A673 (cell line): ENCODE measurements at regions not wholly inside any gene's neighbourhood (a gene's known extent, or its start where the extent isn't known, plus 50 kb on each side); places are given as distances from the start of the nearest gene placed in this dataset.

Source experiments
- BruUV-seq: library from RNA; stranded (reverse); fragments of 400-500 nt; replicated peaks from 2 replicates; lab custom pipeline; 2021; lab: Mats Ljungman, UMichigan
- CTCF ChIA-PET: fragments of 300-600 bp; sonication (Branson Sonifier 250); formaldehyde crosslinking; loops from one replicate; lab custom pipeline; 2022; ENCODE audit warnings: antibody characterized with exemption; lab: Charles Lee
- POLR2A ChIA-PET: fragments of 300-600 bp; sonication (Branson Sonifier 250); formaldehyde crosslinking; loops from one replicate; lab custom pipeline; 2022; ENCODE audit warnings: antibody characterized with exemption; ENCODE audit not compliant: low non-redundant PET; lab: Charles Lee
- DNase-seq: peaks from one replicate; pipeline ENCODE4 v3.0.0-alpha.2; 2015; ENCODE audit warnings: low spot score
- H3K27ac ChIP-seq: fragments of 200-600 bp; sonication (generic); 2 replicates; pipeline ENCODE4 v1.5.1; 2016; ENCODE audit warnings: mixed run types, low read depth, mild to moderate bottlenecking, mixed read lengths, antibody characterized with exemption, low read length; ENCODE audit not compliant: poor library complexity, severe bottlenecking
- H3K27me3 ChIP-seq: fragments of 200-600 bp; sonication (generic); replicated peaks from 2 replicates; pipeline ENCODE4 v1.6.1; 2017; ENCODE audit warnings: mixed run types, low read depth, mild to moderate bottlenecking, mixed read lengths, antibody characterized with exemption, low read length; ENCODE audit not compliant: insufficient read depth, poor library complexity
- H3K36me3 ChIP-seq: fragments of 200-600 bp; sonication (generic); 2 replicates; pipeline ENCODE4 v1.6.1; 2016; ENCODE audit warnings: mixed run types, mild to moderate bottlenecking, mixed read lengths, antibody characterized with exemption, low read length; ENCODE audit not compliant: insufficient read depth, poor library complexity, severe bottlenecking
- H3K4me1 ChIP-seq: fragments of 200-600 bp; sonication (generic); 2 replicates; pipeline ENCODE4 v1.6.1; 2017; ENCODE audit warnings: mixed run types, mild to moderate bottlenecking, mixed read lengths, antibody characterized with exemption, low read length; ENCODE audit not compliant: insufficient read depth, poor library complexity, severe bottlenecking
- H3K4me3 ChIP-seq: fragments of 200-600 bp; sonication (generic); 2 replicates; pipeline ENCODE4 v1.5.1; 2016; ENCODE audit warnings: low read depth, mixed run types, mild to moderate bottlenecking, mixed read lengths, low read length; ENCODE audit not compliant: poor library complexity, severe bottlenecking
- H3K9me3 ChIP-seq: fragments of 200-600 bp; sonication (generic); 2 replicates; pipeline ENCODE4 v1.6.1; 2016; ENCODE audit warnings: mixed run types, low read depth, mild to moderate bottlenecking, mixed read lengths, antibody characterized with exemption, low read length; ENCODE audit not compliant: poor library complexity, severe bottlenecking
- CTCF ChIP-seq: fragments of 300-800, 200-600 bp; sonication (generic); conservative IDR thresholded peaks from 2 replicates; pipeline ENCODE4 v1.5.1; 2017; ENCODE audit warnings: low read depth, mild to moderate bottlenecking, antibody characterized with exemption, low read length, moderate library complexity, mixed read lengths
- EZH2 ChIP-seq: fragments of 200-600 bp; sonication (generic); IDR thresholded peaks from 2 replicates; pipeline ENCODE4 v1.6.1; 2017; ENCODE audit warnings: borderline replicate concordance, low read depth, mild to moderate bottlenecking, mixed read lengths, antibody characterized with exemption, low read length; ENCODE audit not compliant: poor library complexity, severe bottlenecking
- intact Hi-C: fragments of 100-400 bp; cut with micrococcal nuclease; formaldehyde crosslinking; loops from one replicate; pipeline ENCODE4 v1.10.0; 2022; ENCODE audit not compliant: unreplicated experiment

GRCh38 chr7:125169088-125169487 lies 239.5 kb upstream of the POT1 start:
- Histone ChIP-seq H3K36me3 (no peaks in the 10 kb centered on the region), H3K27ac (no peak overlapping the region), H3K9me3 (no peaks in the 10 kb centered on the region), H3K27me3 (no peaks in the 10 kb centered on the region), H3K4me1 (no peaks in the 10 kb centered on the region), H3K4me3 (no peak overlapping the region)
- ChIA-PET CTCF (no interaction called here), POLR2A (no interaction called here)
- no peak for DNase-seq
- TF ChIP-seq EZH2 (no peak), CTCF (no peak)
- intact Hi-C loops, result no loop called here
- no TSS peak for BruUV-seq

GRCh38 chr7:125154930-125155329 lies 225.3 kb upstream of the POT1 start:
- no peak overlapping the region for H3K4me3 ChIP-seq
- intact Hi-C loops, result no loop called here
- ChIA-PET POLR2A (no interaction called here), CTCF (no interaction called here)
- H3K36me3 ChIP-seq, result no peaks in the 10 kb centered on the region
- BruUV-seq, result no TSS peak
- H3K4me1 ChIP-seq, result no peaks in the 10 kb centered on the region
- no peaks in the 10 kb centered on the region for H3K9me3 ChIP-seq
- no peak for DNase-seq
- TF ChIP-seq EZH2, result no peak
- no peak for TF ChIP-seq CTCF
- no peak overlapping the region for H3K27ac ChIP-seq
- no peaks in the 10 kb centered on the region for H3K27me3 ChIP-seq

- no TSS peak for BruUV-seq
- intact Hi-C loops, result no loop called here
- Histone ChIP-seq H3K9me3 (no peaks in the 10 kb centered on the region), H3K4me1 (no peaks in the 10 kb centered on the region), H3K36me3 (no peaks in the 10 kb centered on the region), H3K27ac (no peak overlapping the region), H3K27me3 (no peaks in the 10 kb centered on the region), H3K4me3 (no peak overlapping the region)
- ChIA-PET CTCF (no interaction called here), POLR2A (no interaction called here)
- DNase-seq, result no peak
- TF ChIP-seq CTCF, result no peak
- TF ChIP-seq EZH2, result no peak
These were observed 219.5 kb upstream of the POT1 start for GRCh38 chr7:125149151-125149550.
